Hindlimb muscle (tissue), 1 donor: ENCODE measurements at regions not wholly inside any gene's neighbourhood (a gene's known extent, or its start where the extent isn't known, plus 50 kb on each side); places are given as distances from the start of the nearest gene placed in this dataset.

ENCODE experiments used
- DNase-seq: peaks from one replicate; pipeline ENCODE4 v3.0.0-alpha.2; 2013

DNA sequence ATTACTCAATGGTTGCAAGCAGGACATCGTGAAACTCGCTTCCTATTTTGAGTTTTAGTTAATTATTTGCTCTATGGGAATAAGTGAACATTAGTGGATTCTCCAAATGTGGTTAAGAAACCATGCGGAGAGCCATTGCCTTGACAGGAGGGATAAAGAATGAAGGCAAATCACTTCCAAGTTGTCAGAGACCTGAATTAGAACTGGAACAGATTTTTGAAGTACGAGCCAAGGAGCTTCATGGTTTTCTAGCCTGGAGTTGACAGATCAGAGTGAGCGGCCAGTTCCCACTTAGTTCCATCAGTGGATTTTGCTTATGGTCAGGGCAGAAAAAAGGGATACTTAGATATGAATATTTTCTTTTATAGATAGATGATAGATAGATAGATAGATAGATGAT is 171.4 kb upstream of the CDH10 start:
- DNase-seq: no peak

- no peak for DNase-seq
Measured at GRCh38 chr5:24805230-24805629, 160.5 kb upstream of the CDH10 start.

- no peak for DNase-seq
Measured at GRCh38 chr5:24804221-24804681, 159.5 kb upstream of the CDH10 start.

GRCh38 chr5:24791326-24791725 is 146.5 kb upstream of the CDH10 start:
- DNase-seq: no peak

GRCh38 chr5:24789611-24790351 is 145.0 kb upstream of the CDH10 start:
- DNase-seq: no peak

- DNase-seq: no peak
Measured at GRCh38 chr5:24788829-24789514, 144.2 kb upstream of the CDH10 start.

GRCh38 chr5:24786108-24786507 is 141.3 kb upstream of the CDH10 start:
- no peak for DNase-seq

- DNase-seq: no peak
Measured at GRCh38 chr5:24783596-24783995, 138.8 kb upstream of the CDH10 start.

DNA sequence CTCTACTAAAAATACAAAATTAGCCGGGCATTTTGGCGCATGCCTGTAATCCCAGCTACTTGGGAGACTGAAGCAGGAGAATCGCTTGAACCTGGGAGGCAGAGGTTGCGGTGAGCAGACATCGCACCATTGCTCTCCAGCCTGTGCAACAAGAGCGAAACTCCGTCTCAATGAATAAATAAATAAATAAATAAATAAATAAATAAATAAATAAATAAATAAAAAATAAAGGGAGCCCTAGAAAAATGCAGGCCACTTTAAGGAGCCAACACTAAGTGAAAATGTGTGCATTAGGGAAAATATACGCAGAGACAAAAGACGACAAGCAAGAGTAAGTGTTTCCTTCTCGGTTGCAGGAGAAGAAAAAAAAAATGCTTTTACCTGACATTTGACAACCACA is 132.6 kb upstream of the CDH10 start:
- no peak for DNase-seq

- DNase-seq: no peak
Measured at GRCh38 chr5:24773261-24773660, 128.5 kb upstream of the CDH10 start.

DNA sequence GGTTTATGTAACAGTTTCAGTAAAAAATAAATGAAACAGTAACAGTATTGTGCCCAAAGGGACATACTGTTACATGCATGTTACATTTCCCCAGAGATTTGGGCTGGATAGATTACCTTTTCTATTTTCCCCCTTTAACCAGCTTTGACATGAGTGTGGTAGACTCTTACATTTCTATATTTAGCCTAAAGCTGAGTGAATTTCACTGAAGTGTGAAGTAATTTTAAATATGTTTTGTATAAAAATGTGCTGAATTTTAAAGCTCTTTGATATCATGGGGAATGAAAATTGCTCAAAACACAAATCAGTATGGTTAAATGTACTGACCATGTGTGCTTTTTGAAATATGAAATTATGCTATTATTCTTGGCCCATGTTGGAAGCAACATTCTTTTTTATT is 122.3 kb upstream of the CDH10 start:
- DNase-seq: no peak

DNA sequence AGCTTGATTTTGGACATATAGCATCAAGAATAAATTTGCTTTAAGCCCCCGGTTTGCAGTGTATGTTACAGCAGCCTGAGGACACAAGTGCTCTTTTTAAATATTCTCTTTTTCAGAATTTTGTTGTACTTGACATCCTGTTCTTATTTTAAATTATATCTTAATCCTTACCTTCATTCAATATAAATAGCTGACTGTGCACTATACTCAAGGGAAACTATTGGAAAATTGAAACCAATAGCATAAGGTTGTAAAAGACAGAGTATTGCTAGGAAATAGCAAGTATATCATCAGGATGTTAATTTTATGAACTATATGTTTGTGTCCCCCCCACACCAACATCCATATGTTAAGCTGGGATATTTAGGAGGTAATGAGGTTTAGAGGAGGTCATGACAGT is 120.4 kb upstream of the CDH10 start:
- no peak for DNase-seq

GRCh38 chr5:24750355-24750754 is 105.6 kb upstream of the CDH10 start:
- DNase-seq: no peak

DNA sequence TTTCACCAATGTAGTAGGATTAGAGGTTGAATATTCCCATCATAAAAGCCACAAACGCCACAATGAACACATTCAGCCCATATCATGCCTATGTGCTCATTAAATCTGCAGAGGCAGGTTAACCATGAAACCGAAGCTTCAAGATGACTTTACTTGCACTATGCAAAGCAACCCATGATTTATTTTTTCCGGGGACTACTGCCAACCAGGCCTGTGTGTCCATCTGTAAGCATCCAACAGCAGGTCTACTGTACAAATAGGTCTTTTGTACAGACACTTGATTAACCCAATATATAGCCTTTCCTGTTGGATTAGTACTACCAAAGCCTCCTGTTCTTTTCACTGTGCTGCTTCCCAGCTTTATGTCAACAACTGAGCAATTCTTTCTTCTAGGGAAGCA is 104.9 kb upstream of the CDH10 start:
- no peak for DNase-seq

GRCh38 chr5:24747327-24747726 is 102.5 kb upstream of the CDH10 start:
- DNase-seq: no peak

GRCh38 chr5:24742334-24742733 is 97.6 kb upstream of the CDH10 start:
- DNase-seq: no peak

- DNase-seq: no peak
Measured at GRCh38 chr5:24737163-24737562, 92.4 kb upstream of the CDH10 start.

GRCh38 chr5:24735284-24735683 is 90.5 kb upstream of the CDH10 start:
- no peak for DNase-seq

- no peak for DNase-seq
Measured at GRCh38 chr5:24732184-24732583, 87.4 kb upstream of the CDH10 start.

- DNase-seq: no peak
Measured at GRCh38 chr5:24720743-24721142, 76.0 kb upstream of the CDH10 start.

- DNase-seq: no peak
Measured at GRCh38 chr5:24714746-24715145, 70.0 kb upstream of the CDH10 start.

GRCh38 chr5:24712947-24713346 is 68.2 kb upstream of the CDH10 start:
- DNase-seq: no peak

- DNase-seq: no peak
Measured at GRCh38 chr5:24712047-24712446, 67.3 kb upstream of the CDH10 start.

DNA sequence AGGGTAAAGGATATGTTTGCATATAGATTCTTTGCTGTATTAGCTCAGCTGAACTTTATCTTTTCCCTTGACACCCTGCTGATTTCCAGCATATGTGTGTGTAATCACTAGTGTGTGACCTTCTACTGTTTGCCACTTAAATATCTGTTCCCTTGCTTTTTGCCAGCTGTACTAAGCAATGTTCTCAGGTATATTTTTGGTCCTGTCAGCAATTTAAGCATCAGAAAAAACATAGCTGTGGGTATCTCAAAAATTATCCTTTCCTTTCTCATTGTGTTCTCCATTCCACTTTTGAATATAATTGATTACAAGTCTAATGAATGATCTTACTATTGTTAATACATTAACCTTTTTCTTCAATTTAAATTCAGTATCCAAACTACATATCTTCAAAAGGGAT is 59.2 kb upstream of the CDH10 start:
- no peak for DNase-seq
